Astrocyte (in vitro differentiated cells and primary cell): ENCODE measurements at regions not wholly inside any gene's neighbourhood (a gene's known extent, or its start where the extent isn't known, plus 50 kb on each side); places are given as distances from the start of the nearest gene placed in this dataset.

ENCODE experiments used
- EZH2 ChIP-seq: IDR thresholded peaks from 2 replicates; pipeline ENCODE4 v1.6.1; 2012; ENCODE audit warnings: mild to moderate bottlenecking, low read length, inconsistent platforms; ENCODE audit not compliant: insufficient read depth
- TF ChIP-seq, protein P1 (sequence below): IDR thresholded peaks from 2 replicates; pipeline ENCODE4 v1.5.1; 2011; ENCODE audit warnings: low read depth, mild to moderate bottlenecking, inconsistent platforms, low read length, moderate library complexity; ENCODE audit not compliant: insufficient read depth

DNA sequence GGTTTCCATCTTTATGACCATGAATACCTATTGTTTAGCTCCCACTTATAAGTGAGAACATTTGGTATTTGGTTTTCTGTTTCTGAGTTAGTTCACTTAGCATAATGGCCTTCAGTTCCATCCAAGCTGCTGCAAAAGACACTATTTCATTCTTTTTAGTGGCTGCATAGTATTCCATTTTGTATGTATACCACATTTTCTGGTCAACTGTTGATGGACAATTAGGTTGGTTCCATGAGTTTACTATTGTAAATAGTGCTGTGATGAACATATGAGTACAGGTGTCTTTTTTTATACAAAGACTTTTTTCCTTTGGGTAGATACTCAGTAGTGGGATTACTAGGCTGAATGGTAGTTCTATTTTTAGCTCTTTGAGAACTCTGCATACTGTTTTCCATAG, 87.8 kb upstream of the GOT2 start:
- TF ChIP-seq, protein P1, sequence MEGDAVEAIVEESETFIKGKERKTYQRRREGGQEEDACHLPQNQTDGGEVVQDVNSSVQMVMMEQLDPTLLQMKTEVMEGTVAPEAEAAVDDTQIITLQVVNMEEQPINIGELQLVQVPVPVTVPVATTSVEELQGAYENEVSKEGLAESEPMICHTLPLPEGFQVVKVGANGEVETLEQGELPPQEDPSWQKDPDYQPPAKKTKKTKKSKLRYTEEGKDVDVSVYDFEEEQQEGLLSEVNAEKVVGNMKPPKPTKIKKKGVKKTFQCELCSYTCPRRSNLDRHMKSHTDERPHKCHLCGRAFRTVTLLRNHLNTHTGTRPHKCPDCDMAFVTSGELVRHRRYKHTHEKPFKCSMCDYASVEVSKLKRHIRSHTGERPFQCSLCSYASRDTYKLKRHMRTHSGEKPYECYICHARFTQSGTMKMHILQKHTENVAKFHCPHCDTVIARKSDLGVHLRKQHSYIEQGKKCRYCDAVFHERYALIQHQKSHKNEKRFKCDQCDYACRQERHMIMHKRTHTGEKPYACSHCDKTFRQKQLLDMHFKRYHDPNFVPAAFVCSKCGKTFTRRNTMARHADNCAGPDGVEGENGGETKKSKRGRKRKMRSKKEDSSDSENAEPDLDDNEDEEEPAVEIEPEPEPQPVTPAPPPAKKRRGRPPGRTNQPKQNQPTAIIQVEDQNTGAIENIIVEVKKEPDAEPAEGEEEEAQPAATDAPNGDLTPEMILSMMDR = no peak
- TF ChIP-seq EZH2 = no peak
